OCI-LY1 (cell line): ENCODE measurements at regions not wholly inside any gene's neighbourhood (a gene's known extent, or its start where the extent isn't known, plus 50 kb on each side); places are given as distances from the start of the nearest gene placed in this dataset.

Experiments used
- H2AFZ ChIP-seq: fragments of 200-600 bp; sonication (generic), shearing (Covaris generic); 2 replicates; pipeline ENCODE4 v1.6.0; 2014; ENCODE audit warnings: antibody characterized with exemption, mild to moderate bottlenecking, low read length
- H3F3A ChIP-seq: fragments of 200-600 bp; sonication (generic), shearing (Covaris generic); 2 replicates; pipeline ENCODE4 v1.6.0; 2014; ENCODE audit warnings: mild to moderate bottlenecking, antibody characterized with exemption, low read length, moderate library complexity; ENCODE audit not compliant: insufficient read depth
- H3K27ac ChIP-seq: fragments of 200-600 bp; sonication (generic); 2 replicates; pipeline ENCODE4 v1.5.1; 2014; ENCODE audit warnings: low read length, mixed run types, mild to moderate bottlenecking, low read depth; ENCODE audit not compliant: poor library complexity, severe bottlenecking
- H3K27me3 ChIP-seq: fragments of 200-600 bp; sonication (generic); 2 replicates; pipeline ENCODE4 v1.6.0; 2014; ENCODE audit warnings: antibody characterized with exemption, mild to moderate bottlenecking, low read length, moderate library complexity; ENCODE audit not compliant: insufficient read depth
- H3K36me3 ChIP-seq: fragments of 200-600 bp; sonication (generic); 2 replicates; pipeline ENCODE4 v1.6.1; 2014; ENCODE audit warnings: mild to moderate bottlenecking, antibody characterized with exemption, low read length, moderate library complexity, mixed read lengths; ENCODE audit not compliant: insufficient read depth
- H3K4me1 ChIP-seq: fragments of 200-600 bp; sonication (generic); 2 replicates; pipeline ENCODE4 v1.5.1; 2014; ENCODE audit warnings: mild to moderate bottlenecking, low read length, moderate library complexity; ENCODE audit not compliant: insufficient read depth, severe bottlenecking
- H3K4me2 ChIP-seq: fragments of 200-600 bp; sonication (generic), shearing (Covaris generic); 2 replicates; pipeline ENCODE4 v1.6.1; 2014; ENCODE audit warnings: low read length
- H3K4me3 ChIP-seq: fragments of 200-600 bp; sonication (generic); 2 replicates; pipeline ENCODE4 v1.5.1; 2014; ENCODE audit warnings: low read length, low read depth, mild to moderate bottlenecking, mixed read lengths; ENCODE audit not compliant: poor library complexity, severe bottlenecking
- H3K79me2 ChIP-seq: fragments of 200-600 bp; shearing (Covaris generic); 2 replicates; pipeline ENCODE4 v1.6.1; 2016; ENCODE audit warnings: mixed run types, low read length, mixed read lengths; ENCODE audit not compliant: insufficient read depth
- H3K9ac ChIP-seq: fragments of 200-600 bp; sonication (generic), shearing (Covaris generic); 2 replicates; pipeline ENCODE4 v1.6.1; 2014; ENCODE audit warnings: mild to moderate bottlenecking, low read length, mixed read lengths
- H3K9me2 ChIP-seq: fragments of 200-600 bp; sonication (generic), shearing (Covaris generic); 2 replicates; pipeline ENCODE4 v1.6.1; 2014; ENCODE audit warnings: low read depth, mild to moderate bottlenecking, low read length, mixed read lengths
- H3K9me3 ChIP-seq: fragments of 200-600 bp; shearing (Covaris generic); 2 replicates; pipeline ENCODE4 v1.6.1; 2014; ENCODE audit warnings: low read length, mixed read lengths
- H4K20me1 ChIP-seq: fragments of 200-600 bp; sonication (generic), shearing (Covaris generic); 2 replicates; pipeline ENCODE4 v1.6.0; 2016; ENCODE audit warnings: mild to moderate bottlenecking, low read length; ENCODE audit not compliant: insufficient read depth
- EZH2 ChIP-seq: fragments of 200-600 bp; sonication (generic), shearing (Covaris generic); IDR thresholded peaks from 2 replicates; pipeline ENCODE4 v1.8.0; 2017; ENCODE audit warnings: borderline replicate concordance, mixed run types, mild to moderate bottlenecking, antibody characterized with exemption, low read length, moderate library complexity, mixed read lengths
- TF ChIP-seq, protein P1 (sequence below): fragments of 200-600 bp; sonication (generic), shearing (Covaris generic); IDR thresholded peaks from 2 replicates; pipeline ENCODE4 v1.5.1; 2017; ENCODE audit warnings: mild to moderate bottlenecking, antibody characterized with exemption, low read length, moderate library complexity, mixed read lengths

- H3K4me3 ChIP-seq = no peak overlapping the region
- H4K20me1 ChIP-seq = no peaks in the 10 kb centered on the region
- no peak overlapping the region for H2AFZ ChIP-seq
- no peaks in the 10 kb centered on the region for H3F3A ChIP-seq
- H3K9me2 ChIP-seq = no peaks in the 10 kb centered on the region
- no peak overlapping the region for H3K27ac ChIP-seq
- H3K27me3 ChIP-seq = no peaks in the 10 kb centered on the region
- no peaks in the 10 kb centered on the region for H3K79me2 ChIP-seq
- no peak overlapping the region for H3K4me2 ChIP-seq
- H3K36me3 ChIP-seq = no peaks in the 10 kb centered on the region
- H3K9ac ChIP-seq = no peak overlapping the region
- TF ChIP-seq EZH2 = no peak
- TF ChIP-seq, protein P1, sequence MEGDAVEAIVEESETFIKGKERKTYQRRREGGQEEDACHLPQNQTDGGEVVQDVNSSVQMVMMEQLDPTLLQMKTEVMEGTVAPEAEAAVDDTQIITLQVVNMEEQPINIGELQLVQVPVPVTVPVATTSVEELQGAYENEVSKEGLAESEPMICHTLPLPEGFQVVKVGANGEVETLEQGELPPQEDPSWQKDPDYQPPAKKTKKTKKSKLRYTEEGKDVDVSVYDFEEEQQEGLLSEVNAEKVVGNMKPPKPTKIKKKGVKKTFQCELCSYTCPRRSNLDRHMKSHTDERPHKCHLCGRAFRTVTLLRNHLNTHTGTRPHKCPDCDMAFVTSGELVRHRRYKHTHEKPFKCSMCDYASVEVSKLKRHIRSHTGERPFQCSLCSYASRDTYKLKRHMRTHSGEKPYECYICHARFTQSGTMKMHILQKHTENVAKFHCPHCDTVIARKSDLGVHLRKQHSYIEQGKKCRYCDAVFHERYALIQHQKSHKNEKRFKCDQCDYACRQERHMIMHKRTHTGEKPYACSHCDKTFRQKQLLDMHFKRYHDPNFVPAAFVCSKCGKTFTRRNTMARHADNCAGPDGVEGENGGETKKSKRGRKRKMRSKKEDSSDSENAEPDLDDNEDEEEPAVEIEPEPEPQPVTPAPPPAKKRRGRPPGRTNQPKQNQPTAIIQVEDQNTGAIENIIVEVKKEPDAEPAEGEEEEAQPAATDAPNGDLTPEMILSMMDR = no peak
- no peaks in the 10 kb centered on the region for H3K4me1 ChIP-seq
- no peaks in the 10 kb centered on the region for H3K9me3 ChIP-seq
These were observed 121.3 kb upstream of the NRXN1 start for GRCh38 chr2:51153236-51153635.

DNA sequence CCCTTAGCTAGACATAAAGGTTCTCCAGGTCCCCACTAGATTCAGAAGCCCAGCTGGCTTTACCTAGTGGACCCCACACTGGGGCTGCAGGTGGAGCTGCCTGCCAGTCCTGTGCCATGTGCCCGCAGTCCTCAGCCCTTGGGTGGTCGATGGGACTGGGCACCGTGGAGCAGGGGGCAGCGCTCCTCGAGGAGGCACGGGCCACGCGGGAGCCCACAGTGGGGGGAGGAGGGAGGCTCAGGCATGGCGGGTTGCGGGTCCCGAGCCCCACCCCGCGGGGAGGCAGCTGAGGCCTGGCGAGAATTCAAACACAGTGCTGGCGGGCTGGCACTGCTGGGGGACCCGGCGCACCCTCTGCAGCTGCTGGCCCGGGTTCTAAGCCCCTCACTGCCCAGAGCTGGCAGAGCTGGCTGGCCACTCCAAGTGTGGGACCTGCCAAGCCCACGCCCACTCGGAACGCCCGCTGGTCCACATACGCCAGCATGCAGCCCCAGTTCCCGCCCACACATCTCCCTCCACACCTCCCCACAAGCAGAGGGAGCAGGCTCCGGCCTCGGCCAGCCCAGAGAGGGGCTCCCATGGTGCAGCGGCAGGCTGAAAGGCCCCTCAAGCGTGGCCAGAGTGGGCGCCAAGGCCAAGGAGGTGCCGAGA, 119.7 kb upstream of the NRXN1 start:
- Histone ChIP-seq H3K4me2 (no peak overlapping the region), H3K9ac (no peak overlapping the region), H3K4me1 (no peaks in the 10 kb centered on the region), H2AFZ (no peak overlapping the region), H3K9me3 (no peaks in the 10 kb centered on the region), H3K27me3 (no peaks in the 10 kb centered on the region), H3K9me2 (no peaks in the 10 kb centered on the region), H3K79me2 (no peaks in the 10 kb centered on the region), H3F3A (no peaks in the 10 kb centered on the region), H3K27ac (no peak overlapping the region), H3K36me3 (no peaks in the 10 kb centered on the region), H4K20me1 (no peaks in the 10 kb centered on the region), H3K4me3 (no peak overlapping the region)
- no peak for TF ChIP-seq EZH2
- TF ChIP-seq, protein P1 = no peak

DNA sequence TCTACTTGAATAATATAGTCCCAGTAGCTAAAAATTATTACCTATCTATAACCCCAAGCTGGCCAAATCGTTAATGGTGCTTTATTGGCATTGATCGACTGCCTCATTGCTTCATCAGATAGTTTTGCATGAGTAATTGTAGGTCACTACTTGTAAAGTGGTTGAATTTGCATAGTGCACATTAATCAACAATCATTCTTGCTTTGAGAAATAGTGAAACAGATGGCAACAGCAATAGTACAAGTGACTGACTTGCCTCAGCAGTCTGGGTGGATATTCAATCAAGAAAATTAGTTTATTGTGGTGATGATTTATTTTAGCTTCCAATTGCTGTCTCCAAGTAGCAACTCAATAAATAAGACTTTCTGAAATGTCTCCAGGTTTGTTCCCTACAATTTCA, 117.8 kb upstream of the NRXN1 start:
- TF ChIP-seq EZH2 = no peak
- TF ChIP-seq, protein P1 = no peak
- Histone ChIP-seq H3K27me3 (no peaks in the 10 kb centered on the region), H3K9ac (no peak overlapping the region)

More for the DNA sequence above, 117.8 kb upstream of the NRXN1 start:
- Histone ChIP-seq H3K9me3 (no peaks in the 10 kb centered on the region), H3K79me2 (no peaks in the 10 kb centered on the region), H3K27ac (no peak overlapping the region), H3K9me2 (no peaks in the 10 kb centered on the region), H3K36me3 (no peaks in the 10 kb centered on the region), H3K4me3 (no peak overlapping the region), H3K4me1 (no peaks in the 10 kb centered on the region), H3K4me2 (no peak overlapping the region), H2AFZ (no peak overlapping the region), H4K20me1 (no peaks in the 10 kb centered on the region), H3F3A (no peaks in the 10 kb centered on the region)
